ENCODE measurements at regions not wholly inside any gene's neighbourhood (a gene's known extent, or its start where the extent isn't known, plus 50 kb on each side); places are given as distances from the start of the nearest gene placed in this dataset.

DNA sequence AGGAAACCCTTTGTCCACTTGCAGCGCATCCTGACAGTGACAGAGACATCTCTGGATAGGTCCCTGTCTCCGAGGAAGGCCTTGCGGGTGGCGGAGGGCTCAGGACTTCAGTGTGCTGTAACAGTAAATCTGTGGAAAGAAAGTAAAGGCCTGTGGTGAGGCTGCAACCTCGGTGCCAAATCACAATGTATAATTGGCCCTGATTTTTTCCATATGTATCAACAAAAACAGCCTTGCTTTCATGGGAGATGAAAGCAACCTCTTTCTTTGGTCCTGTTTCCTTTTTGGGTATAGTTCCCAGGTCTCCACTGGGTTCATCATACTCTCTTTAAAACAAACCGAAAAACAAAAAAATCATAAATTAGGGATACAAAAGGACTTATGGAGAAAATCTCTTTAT, 110.9 kb upstream of the BMPER start:
- TF ChIP-seq, protein P1, sequence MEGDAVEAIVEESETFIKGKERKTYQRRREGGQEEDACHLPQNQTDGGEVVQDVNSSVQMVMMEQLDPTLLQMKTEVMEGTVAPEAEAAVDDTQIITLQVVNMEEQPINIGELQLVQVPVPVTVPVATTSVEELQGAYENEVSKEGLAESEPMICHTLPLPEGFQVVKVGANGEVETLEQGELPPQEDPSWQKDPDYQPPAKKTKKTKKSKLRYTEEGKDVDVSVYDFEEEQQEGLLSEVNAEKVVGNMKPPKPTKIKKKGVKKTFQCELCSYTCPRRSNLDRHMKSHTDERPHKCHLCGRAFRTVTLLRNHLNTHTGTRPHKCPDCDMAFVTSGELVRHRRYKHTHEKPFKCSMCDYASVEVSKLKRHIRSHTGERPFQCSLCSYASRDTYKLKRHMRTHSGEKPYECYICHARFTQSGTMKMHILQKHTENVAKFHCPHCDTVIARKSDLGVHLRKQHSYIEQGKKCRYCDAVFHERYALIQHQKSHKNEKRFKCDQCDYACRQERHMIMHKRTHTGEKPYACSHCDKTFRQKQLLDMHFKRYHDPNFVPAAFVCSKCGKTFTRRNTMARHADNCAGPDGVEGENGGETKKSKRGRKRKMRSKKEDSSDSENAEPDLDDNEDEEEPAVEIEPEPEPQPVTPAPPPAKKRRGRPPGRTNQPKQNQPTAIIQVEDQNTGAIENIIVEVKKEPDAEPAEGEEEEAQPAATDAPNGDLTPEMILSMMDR (IDR thresholded peaks at IDR 0.05), result no peak
- TF ChIP-seq, protein P2, sequence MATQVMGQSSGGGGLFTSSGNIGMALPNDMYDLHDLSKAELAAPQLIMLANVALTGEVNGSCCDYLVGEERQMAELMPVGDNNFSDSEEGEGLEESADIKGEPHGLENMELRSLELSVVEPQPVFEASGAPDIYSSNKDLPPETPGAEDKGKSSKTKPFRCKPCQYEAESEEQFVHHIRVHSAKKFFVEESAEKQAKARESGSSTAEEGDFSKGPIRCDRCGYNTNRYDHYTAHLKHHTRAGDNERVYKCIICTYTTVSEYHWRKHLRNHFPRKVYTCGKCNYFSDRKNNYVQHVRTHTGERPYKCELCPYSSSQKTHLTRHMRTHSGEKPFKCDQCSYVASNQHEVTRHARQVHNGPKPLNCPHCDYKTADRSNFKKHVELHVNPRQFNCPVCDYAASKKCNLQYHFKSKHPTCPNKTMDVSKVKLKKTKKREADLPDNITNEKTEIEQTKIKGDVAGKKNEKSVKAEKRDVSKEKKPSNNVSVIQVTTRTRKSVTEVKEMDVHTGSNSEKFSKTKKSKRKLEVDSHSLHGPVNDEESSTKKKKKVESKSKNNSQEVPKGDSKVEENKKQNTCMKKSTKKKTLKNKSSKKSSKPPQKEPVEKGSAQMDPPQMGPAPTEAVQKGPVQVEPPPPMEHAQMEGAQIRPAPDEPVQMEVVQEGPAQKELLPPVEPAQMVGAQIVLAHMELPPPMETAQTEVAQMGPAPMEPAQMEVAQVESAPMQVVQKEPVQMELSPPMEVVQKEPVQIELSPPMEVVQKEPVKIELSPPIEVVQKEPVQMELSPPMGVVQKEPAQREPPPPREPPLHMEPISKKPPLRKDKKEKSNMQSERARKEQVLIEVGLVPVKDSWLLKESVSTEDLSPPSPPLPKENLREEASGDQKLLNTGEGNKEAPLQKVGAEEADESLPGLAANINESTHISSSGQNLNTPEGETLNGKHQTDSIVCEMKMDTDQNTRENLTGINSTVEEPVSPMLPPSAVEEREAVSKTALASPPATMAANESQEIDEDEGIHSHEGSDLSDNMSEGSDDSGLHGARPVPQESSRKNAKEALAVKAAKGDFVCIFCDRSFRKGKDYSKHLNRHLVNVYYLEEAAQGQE (IDR thresholded peaks at IDR 0.05; ENCODE audit: insufficient read depth in 1 of 2, low read depth in 2 of 2, low read length in 1 of 2), result no peak
- no peak for TF ChIP-seq POLR2AphosphoS5 (IDR thresholded peaks at IDR 0.05; ENCODE audit: low read depth, low read length)
- TF ChIP-seq TCF7L2 (IDR thresholded peaks at IDR 0.05; ENCODE audit: low read depth, low read length), result no peak
